Effector memory CD8-positive, alpha-beta T cell (primary cell): ENCODE measurements at regions not wholly inside any gene's neighbourhood (a gene's known extent, or its start where the extent isn't known, plus 50 kb on each side); places are given as distances from the start of the nearest gene placed in this dataset.

ENCODE experiments used
- ATAC-seq: fragments of 150-1000 bp; cut with Tn5 transposase; replicated peaks from 2 replicates; pipeline ENCODE4 v1.10.0; 2021; ENCODE audit warnings: mild to moderate bottlenecking, moderate library complexity
- DNase-seq, 3 experiments: peaks; one replicate each; pipeline ENCODE4 v3.0.0; 2021
- H3K27ac Mint-ChIP-seq, 2 donors: one replicate each; pipeline ENCODE4 v1.8.0; 2022; ENCODE audit warnings: mild to moderate bottlenecking in 2 of 2, mixed read lengths in 2 of 2, moderate library complexity in 2 of 2
- H3K27me3 Mint-ChIP-seq, 2 donors: one replicate each; pipeline ENCODE4 v1.8.0; 2022; ENCODE audit warnings: mixed read lengths in 2 of 2
- H3K36me3 Mint-ChIP-seq: one replicate; pipeline ENCODE4 v1.8.0; 2022; ENCODE audit warnings: mild to moderate bottlenecking, moderate library complexity, mixed read lengths; ENCODE audit not compliant: insufficient read depth
- H3K4me1 Mint-ChIP-seq, 2 donors: one replicate each; pipeline ENCODE4 v1.8.0; 2022; ENCODE audit warnings: low read depth in 2 of 2, mixed read lengths in 2 of 2
- H3K4me3 Mint-ChIP-seq, 2 donors: one replicate each; pipeline ENCODE4 v1.8.0; 2022; ENCODE audit warnings: mild to moderate bottlenecking in 2 of 2, mixed read lengths in 2 of 2, moderate library complexity in 2 of 2
- H3K9me3 Mint-ChIP-seq, 2 donors: one replicate each; pipeline ENCODE4 v1.8.0; 2022; ENCODE audit warnings: mixed read lengths in 2 of 2

- H3K27me3 Mint-ChIP-seq: peaks cover 0 to 7% of the 10 kb centered on the region in 2 donors
- ATAC-seq (no peak), DNase-seq (no peak)
- no peaks in the 10 kb centered on the region for H3K9me3 Mint-ChIP-seq
- H3K27ac Mint-ChIP-seq: no peak overlapping the region
- H3K36me3 Mint-ChIP-seq: peaks cover 3% of the 10 kb centered on the region
- no peaks in the 10 kb centered on the region for H3K4me1 Mint-ChIP-seq
- no peak overlapping the region for H3K4me3 Mint-ChIP-seq
Measured at GRCh38 chr16:79543219-79543618, 57.3 kb downstream of the MAF start.

GRCh38 chr16:79542237-79542774, 58.2 kb downstream of the MAF start:
- DNase-seq: no peak
- peaks cover 0 to 6% of the 10 kb centered on the region in 2 donors for H3K27me3 Mint-ChIP-seq
- H3K9me3 Mint-ChIP-seq: no peaks in the 10 kb centered on the region
- peaks cover 3% of the 10 kb centered on the region for H3K36me3 Mint-ChIP-seq
- no peaks in the 10 kb centered on the region for H3K4me1 Mint-ChIP-seq
- H3K4me3 Mint-ChIP-seq: no peak overlapping the region
- H3K27ac Mint-ChIP-seq: no peak overlapping the region
- no peak for ATAC-seq

DNA sequence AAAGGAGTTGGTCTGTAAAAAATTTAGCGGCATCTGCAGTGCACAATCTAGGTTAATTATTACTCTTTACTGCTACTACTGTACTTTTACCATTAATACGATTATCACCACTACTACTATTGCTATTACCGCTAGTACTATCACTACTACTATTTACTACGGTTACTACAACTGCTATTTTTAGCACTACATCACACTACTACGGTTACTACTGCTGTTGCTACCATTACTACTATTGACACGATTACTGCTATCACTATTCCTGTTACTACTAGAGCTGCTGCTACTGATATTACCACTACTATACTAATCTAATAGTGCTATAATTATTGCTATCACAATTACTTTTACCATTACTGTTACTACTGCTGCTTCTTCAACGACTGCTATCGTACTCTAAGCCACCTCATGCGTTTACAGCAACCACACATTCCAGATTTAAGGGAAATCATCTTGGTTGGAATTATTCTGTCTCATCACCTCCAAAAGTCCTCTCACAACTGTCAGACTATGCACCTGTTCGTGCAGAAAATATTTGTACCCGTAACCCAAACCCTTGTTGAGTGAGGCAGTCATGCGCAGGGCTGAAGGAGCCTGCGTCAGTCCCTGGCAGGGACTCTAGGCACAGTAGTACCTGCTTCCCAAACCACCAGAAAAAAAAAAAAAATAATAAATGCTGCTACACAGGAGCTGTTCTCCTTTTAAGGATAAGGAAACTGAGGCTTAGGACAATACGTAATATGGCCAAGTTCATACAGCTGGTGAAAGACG, 59.5 kb downstream of the MAF start:
- H3K27ac Mint-ChIP-seq: no peak overlapping the region
- H3K36me3 Mint-ChIP-seq: peaks cover 3% of the 10 kb centered on the region

GRCh38 chr16:79537584-79537983, 63.0 kb downstream of the MAF start:
- peaks cover 3% of the 10 kb centered on the region for H3K36me3 Mint-ChIP-seq
- ATAC-seq (no peak), DNase-seq (no peak)
- H3K27me3 Mint-ChIP-seq: no peaks in the 10 kb centered on the region
- H3K4me1 Mint-ChIP-seq: no peaks in the 10 kb centered on the region
- H3K9me3 Mint-ChIP-seq: no peaks in the 10 kb centered on the region
- no peak overlapping the region for H3K4me3 Mint-ChIP-seq
- no peak overlapping the region for H3K27ac Mint-ChIP-seq

More for the DNA sequence above, 59.5 kb downstream of the MAF start:
- DNase-seq: no peak
- ATAC-seq: no peak
- no peaks in the 10 kb centered on the region for H3K27me3 Mint-ChIP-seq
- H3K4me1 Mint-ChIP-seq: no peaks in the 10 kb centered on the region
- no peaks in the 10 kb centered on the region for H3K9me3 Mint-ChIP-seq
- no peak overlapping the region for H3K4me3 Mint-ChIP-seq

DNA sequence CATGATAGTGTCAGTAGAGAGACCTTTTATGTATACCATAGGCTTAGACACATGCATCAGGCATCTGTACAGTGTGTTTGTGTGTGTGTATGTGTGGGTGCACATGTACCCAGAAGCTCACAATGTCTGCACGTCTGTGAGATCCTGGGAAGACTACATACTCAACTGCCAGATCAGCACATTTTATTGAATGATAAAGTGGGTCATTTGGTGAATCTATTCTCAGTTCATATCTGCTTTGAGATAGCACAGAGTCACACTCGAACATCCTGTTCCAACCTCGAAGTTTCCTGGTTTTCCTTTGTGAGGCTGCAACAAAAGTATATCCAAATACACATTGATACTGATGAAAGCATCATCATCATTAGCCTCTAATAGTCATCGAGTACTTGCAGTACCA, 63.6 kb downstream of the MAF start:
- Mint-ChIP-seq H3K27ac (no peak overlapping the region), H3K36me3 (peaks cover 2% of the 10 kb centered on the region), H3K9me3 (no peaks in the 10 kb centered on the region), H3K27me3 (no peaks in the 10 kb centered on the region), H3K4me3 (no peak overlapping the region), H3K4me1 (no peaks in the 10 kb centered on the region)
- ATAC-seq (no peak), DNase-seq (no peak)

GRCh38 chr16:79535130-79535529, 65.4 kb downstream of the MAF start:
- Mint-ChIP-seq H3K4me3 (no peak overlapping the region), H3K27me3 (no peaks in the 10 kb centered on the region), H3K4me1 (no peaks in the 10 kb centered on the region), H3K9me3 (no peaks in the 10 kb centered on the region), H3K36me3 (no peaks in the 10 kb centered on the region), H3K27ac (no peak overlapping the region)
- ATAC-seq: no peak
- no peak for DNase-seq

DNA sequence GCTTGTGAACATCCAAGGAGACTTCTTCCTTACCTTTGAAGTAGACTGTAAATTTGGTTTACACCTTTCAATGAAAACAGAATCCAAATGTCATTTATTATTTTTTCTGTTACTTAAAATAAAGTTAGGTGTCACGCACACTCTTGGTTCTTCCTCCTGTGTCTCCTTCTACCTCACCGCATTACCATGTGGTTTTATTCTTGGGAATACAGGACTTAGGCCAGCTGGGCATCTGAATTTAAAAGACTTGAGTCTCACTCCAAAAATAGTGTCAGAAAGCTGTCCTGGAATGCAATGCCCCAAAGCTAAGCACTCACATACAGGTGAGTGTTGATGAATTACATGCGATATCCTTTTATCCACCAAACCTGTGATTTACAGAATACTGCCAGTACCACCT, 66.4 kb downstream of the MAF start:
- no peaks in the 10 kb centered on the region for H3K4me1 Mint-ChIP-seq
- H3K36me3 Mint-ChIP-seq: no peaks in the 10 kb centered on the region
- H3K4me3 Mint-ChIP-seq: no peak overlapping the region
- no peak overlapping the region for H3K27ac Mint-ChIP-seq
- DNase-seq (no peak), ATAC-seq (no peak)
- H3K9me3 Mint-ChIP-seq: no peaks in the 10 kb centered on the region
- no peaks in the 10 kb centered on the region for H3K27me3 Mint-ChIP-seq

GRCh38 chr16:79533292-79533691, 67.2 kb downstream of the MAF start:
- ATAC-seq (no peak), DNase-seq (no peak)
- peaks cover 0 to 3% of the 10 kb centered on the region in 2 donors for H3K4me1 Mint-ChIP-seq
- H3K9me3 Mint-ChIP-seq: no peaks in the 10 kb centered on the region
- H3K27me3 Mint-ChIP-seq: no peaks in the 10 kb centered on the region
- H3K36me3 Mint-ChIP-seq: no peaks in the 10 kb centered on the region
- H3K4me3 Mint-ChIP-seq: no peak overlapping the region
- no peak overlapping the region for H3K27ac Mint-ChIP-seq

- H3K36me3 Mint-ChIP-seq: no peaks in the 10 kb centered on the region
- DNase-seq (no peak), ATAC-seq (no peak)
- no peaks in the 10 kb centered on the region for H3K9me3 Mint-ChIP-seq
- H3K27me3 Mint-ChIP-seq: no peaks in the 10 kb centered on the region
- no peak overlapping the region for H3K27ac Mint-ChIP-seq
- no peak overlapping the region for H3K4me3 Mint-ChIP-seq
- H3K4me1 Mint-ChIP-seq: peaks cover 0 to 5% of the 10 kb centered on the region in 2 donors
Measured at GRCh38 chr16:79532785-79533184, 67.8 kb downstream of the MAF start.

- ATAC-seq (no peak), DNase-seq (no peak)
- Mint-ChIP-seq H3K36me3 (no peaks in the 10 kb centered on the region), H3K4me3 (no peak overlapping the region), H3K27me3 (no peaks in the 10 kb centered on the region), H3K4me1 (peaks cover 0 to 5% of the 10 kb centered on the region in 2 donors), H3K9me3 (no peaks in the 10 kb centered on the region), H3K27ac (no peak overlapping the region)
Measured at GRCh38 chr16:79532273-79532672, 68.3 kb downstream of the MAF start.

DNA sequence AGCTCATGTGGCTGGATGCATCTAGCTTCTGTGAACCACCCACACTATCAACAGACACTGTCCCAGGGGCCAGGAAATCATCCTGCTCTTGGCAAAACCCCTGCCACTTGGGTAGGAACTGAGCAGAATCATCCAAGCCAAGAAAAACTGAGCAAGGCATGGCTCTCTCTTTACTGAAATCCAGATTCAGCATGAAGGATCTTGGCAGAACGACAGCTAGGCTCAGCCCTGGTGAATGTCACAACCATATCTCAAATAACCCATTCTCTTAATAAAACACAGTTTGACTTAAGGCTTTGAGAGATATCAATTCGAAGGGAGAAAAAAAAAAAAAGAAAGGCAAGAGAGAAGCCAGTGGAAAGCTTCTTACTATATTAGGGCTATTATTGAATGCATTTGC, 72.2 kb downstream of the MAF start:
- no peak for DNase-seq
- H3K36me3 Mint-ChIP-seq: no peaks in the 10 kb centered on the region
- no peak overlapping the region for H3K4me3 Mint-ChIP-seq
- H3K27ac Mint-ChIP-seq: no peak overlapping the region
- H3K27me3 Mint-ChIP-seq: peaks cover 0 to 9% of the 10 kb centered on the region in 2 donors
- H3K4me1 Mint-ChIP-seq: peaks cover 0 to 5% of the 10 kb centered on the region in 2 donors
- no peaks in the 10 kb centered on the region for H3K9me3 Mint-ChIP-seq
- no peak for ATAC-seq

DNA sequence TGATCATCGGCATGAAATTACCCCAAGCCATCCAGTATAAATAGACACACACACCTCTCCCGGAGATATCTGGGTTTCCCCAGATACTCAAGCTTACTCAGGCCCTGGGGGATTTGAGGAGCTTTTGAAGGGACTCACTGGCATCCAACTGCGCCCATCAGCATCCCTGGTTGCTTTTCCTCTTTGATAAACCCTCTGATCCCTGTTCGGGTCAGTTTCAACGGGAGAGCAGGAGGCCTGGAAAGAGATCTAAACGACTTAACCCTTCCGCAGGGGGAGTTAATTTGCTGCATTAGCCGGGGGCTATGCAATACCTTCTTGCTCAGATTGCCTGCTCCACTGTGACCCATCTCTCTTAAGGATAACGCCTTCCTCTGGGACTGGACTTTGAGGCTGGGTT, 76.6 kb downstream of the MAF start:
- Mint-ChIP-seq H3K36me3 (no peaks in the 10 kb centered on the region), H3K27me3 (peaks cover 8 to 34% of the 10 kb centered on the region in 2 donors), H3K4me1 (peaks cover 12 to 13% of the 10 kb centered on the region in 2 donors), H3K9me3 (no peaks in the 10 kb centered on the region), H3K4me3 (no peak overlapping the region), H3K27ac (no peak overlapping the region)
- ATAC-seq (no peak), DNase-seq (no peak)

GRCh38 chr16:79519448-79519847, 81.1 kb downstream of the MAF start:
- Mint-ChIP-seq H3K9me3 (no peaks in the 10 kb centered on the region), H3K27me3 (peaks cover 8 to 52% of the 10 kb centered on the region in 2 donors), H3K4me1 (peaks cover 13 to 15% of the 10 kb centered on the region in 2 donors), H3K27ac (no peak overlapping the region), H3K4me3 (peak overlapping the region; percentile 46 to 48), H3K36me3 (no peaks in the 10 kb centered on the region)
- ATAC-seq (peak; percentile 61), DNase-seq (no peak)

- H3K4me1 Mint-ChIP-seq: peaks cover 13 to 15% of the 10 kb centered on the region in 2 donors
Measured at GRCh38 chr16:79517156-79517555, 83.4 kb downstream of the MAF start.

More at GRCh38 chr16:79517156-79517555, 83.4 kb downstream of the MAF start:
- Mint-ChIP-seq H3K27me3 (peaks cover 28 to 62% of the 10 kb centered on the region in 2 donors), H3K36me3 (no peaks in the 10 kb centered on the region), H3K27ac (no peak overlapping the region), H3K9me3 (no peaks in the 10 kb centered on the region), H3K4me3 (no peak overlapping the region)
- no peak for DNase-seq
- ATAC-seq: no peak
